ENCODE measurements at regions not wholly inside any gene's neighbourhood (a gene's known extent, or its start where the extent isn't known, plus 50 kb on each side); places are given as distances from the start of the nearest gene placed in this dataset.
"Not testable (repeated sequence)": the region's sequence is repeated elsewhere in the genome, so short reads cannot be mapped to it uniquely, and the experiment has no call there.

- DNase-seq = no peak
Observed at GRCh38 chr14:87286191-87286590, 706.8 kb downstream of the GALC start.

GRCh38 chr14:87285506-87285905, 707.5 kb downstream of the GALC start:
- DNase-seq = no peak

GRCh38 chr14:87283547-87283946, 709.4 kb downstream of the GALC start:
- DNase-seq = no peak

- no peak for DNase-seq
Observed at GRCh38 chr14:87282266-87282665, 710.7 kb downstream of the GALC start.

- no peak for DNase-seq
Observed at GRCh38 chr14:87278415-87278814, 714.6 kb downstream of the GALC start.

- no peak for DNase-seq
Observed at GRCh38 chr14:87271331-87271730, 721.7 kb downstream of the GALC start.

- no peak for DNase-seq
Observed at GRCh38 chr14:87268997-87269396, 724.0 kb downstream of the GALC start.

- DNase-seq = no peak
Observed at GRCh38 chr14:87264796-87265195, 728.2 kb downstream of the GALC start.

- no peak for DNase-seq
Observed at GRCh38 chr14:87264272-87264785, 728.7 kb downstream of the GALC start.

- DNase-seq = no peak
Observed at GRCh38 chr14:87261621-87262020, 731.4 kb downstream of the GALC start.

GRCh38 chr14:87260460-87260859, 732.5 kb downstream of the GALC start:
- DNase-seq = no peak

GRCh38 chr14:87257421-87257820, 735.6 kb downstream of the GALC start:
- no peak for DNase-seq

GRCh38 chr14:87255058-87255457, 737.9 kb downstream of the GALC start:
- no peak for DNase-seq

- no peak for DNase-seq
Observed at GRCh38 chr14:87254331-87254874, 738.6 kb downstream of the GALC start.

GRCh38 chr14:87253791-87254190, 739.2 kb downstream of the GALC start:
- DNase-seq = not testable (repeated sequence)

- no peak for DNase-seq
Observed at GRCh38 chr14:87252103-87252502, 740.9 kb downstream of the GALC start.

GRCh38 chr14:87251011-87251410, 742.0 kb downstream of the GALC start:
- DNase-seq = no peak

- no peak for DNase-seq
Observed at GRCh38 chr14:87241018-87241768, 751.8 kb downstream of the GALC start.

GRCh38 chr14:87240319-87240718, 752.7 kb downstream of the GALC start:
- DNase-seq = not testable (repeated sequence)

- DNase-seq = no peak
Observed at GRCh38 chr14:87233806-87234384, 759.1 kb downstream of the GALC start.

GRCh38 chr14:87233266-87233665, 759.7 kb downstream of the GALC start:
- DNase-seq = no peak

GRCh38 chr14:87231336-87232026, 761.5 kb downstream of the GALC start:
- no peak for DNase-seq

GRCh38 chr14:87230726-87231125, 762.3 kb downstream of the GALC start:
- no peak for DNase-seq

- DNase-seq = no peak
Observed at GRCh38 chr14:87229131-87229530, 763.9 kb downstream of the GALC start.
